ENCODE measurements at regions not wholly inside any gene's neighbourhood (a gene's known extent, or its start where the extent isn't known, plus 50 kb on each side); places are given as distances from the start of the nearest gene placed in this dataset.

DNA sequence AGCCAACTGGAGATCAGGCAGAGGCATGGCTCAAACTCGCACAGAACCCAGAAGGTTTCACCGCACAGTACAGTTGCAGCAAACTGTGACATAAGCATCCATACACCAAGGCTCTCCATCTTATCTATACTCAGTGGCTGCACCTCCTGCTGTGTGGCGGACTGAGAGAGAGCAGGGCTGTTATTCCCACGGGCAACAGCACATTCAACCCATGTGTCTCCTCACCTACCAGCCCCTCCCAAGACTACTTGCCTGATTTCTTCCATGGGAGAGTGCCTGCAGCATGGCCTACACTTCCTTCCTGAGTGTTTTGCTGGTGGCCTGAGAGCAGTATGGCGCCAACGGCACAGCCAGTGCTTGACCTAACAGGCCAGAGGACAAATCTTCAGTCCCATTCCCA lies 1606.6 kb downstream of the SLITRK1 start:
- Histone ChIP-seq H3K27me3 (ENCODE audit: insufficient read depth, poor library complexity, severe bottlenecking) (no peaks in the 10 kb centered on the region), H3K27ac (replicated peaks) (no peak overlapping the region), H3K4me3 (replicated peaks; ENCODE audit: insufficient read depth, low read length) (no peak overlapping the region)
- TF ChIP-seq GABPA (IDR thresholded peaks at IDR 0.05; ENCODE audit: low read depth) (no peak), SPI1 (IDR thresholded peaks at IDR 0.05; ENCODE audit: borderline replicate concordance, low read depth) (no peak), POLR2AphosphoS5 (IDR thresholded peaks at IDR 0.05; ENCODE audit: low read depth) (no peak)
- TF ChIP-seq, protein P1, sequence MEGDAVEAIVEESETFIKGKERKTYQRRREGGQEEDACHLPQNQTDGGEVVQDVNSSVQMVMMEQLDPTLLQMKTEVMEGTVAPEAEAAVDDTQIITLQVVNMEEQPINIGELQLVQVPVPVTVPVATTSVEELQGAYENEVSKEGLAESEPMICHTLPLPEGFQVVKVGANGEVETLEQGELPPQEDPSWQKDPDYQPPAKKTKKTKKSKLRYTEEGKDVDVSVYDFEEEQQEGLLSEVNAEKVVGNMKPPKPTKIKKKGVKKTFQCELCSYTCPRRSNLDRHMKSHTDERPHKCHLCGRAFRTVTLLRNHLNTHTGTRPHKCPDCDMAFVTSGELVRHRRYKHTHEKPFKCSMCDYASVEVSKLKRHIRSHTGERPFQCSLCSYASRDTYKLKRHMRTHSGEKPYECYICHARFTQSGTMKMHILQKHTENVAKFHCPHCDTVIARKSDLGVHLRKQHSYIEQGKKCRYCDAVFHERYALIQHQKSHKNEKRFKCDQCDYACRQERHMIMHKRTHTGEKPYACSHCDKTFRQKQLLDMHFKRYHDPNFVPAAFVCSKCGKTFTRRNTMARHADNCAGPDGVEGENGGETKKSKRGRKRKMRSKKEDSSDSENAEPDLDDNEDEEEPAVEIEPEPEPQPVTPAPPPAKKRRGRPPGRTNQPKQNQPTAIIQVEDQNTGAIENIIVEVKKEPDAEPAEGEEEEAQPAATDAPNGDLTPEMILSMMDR (IDR thresholded peaks at IDR 0.05; ENCODE audit: insufficient read depth, low read length): no peak
- TF ChIP-seq, protein P2, sequence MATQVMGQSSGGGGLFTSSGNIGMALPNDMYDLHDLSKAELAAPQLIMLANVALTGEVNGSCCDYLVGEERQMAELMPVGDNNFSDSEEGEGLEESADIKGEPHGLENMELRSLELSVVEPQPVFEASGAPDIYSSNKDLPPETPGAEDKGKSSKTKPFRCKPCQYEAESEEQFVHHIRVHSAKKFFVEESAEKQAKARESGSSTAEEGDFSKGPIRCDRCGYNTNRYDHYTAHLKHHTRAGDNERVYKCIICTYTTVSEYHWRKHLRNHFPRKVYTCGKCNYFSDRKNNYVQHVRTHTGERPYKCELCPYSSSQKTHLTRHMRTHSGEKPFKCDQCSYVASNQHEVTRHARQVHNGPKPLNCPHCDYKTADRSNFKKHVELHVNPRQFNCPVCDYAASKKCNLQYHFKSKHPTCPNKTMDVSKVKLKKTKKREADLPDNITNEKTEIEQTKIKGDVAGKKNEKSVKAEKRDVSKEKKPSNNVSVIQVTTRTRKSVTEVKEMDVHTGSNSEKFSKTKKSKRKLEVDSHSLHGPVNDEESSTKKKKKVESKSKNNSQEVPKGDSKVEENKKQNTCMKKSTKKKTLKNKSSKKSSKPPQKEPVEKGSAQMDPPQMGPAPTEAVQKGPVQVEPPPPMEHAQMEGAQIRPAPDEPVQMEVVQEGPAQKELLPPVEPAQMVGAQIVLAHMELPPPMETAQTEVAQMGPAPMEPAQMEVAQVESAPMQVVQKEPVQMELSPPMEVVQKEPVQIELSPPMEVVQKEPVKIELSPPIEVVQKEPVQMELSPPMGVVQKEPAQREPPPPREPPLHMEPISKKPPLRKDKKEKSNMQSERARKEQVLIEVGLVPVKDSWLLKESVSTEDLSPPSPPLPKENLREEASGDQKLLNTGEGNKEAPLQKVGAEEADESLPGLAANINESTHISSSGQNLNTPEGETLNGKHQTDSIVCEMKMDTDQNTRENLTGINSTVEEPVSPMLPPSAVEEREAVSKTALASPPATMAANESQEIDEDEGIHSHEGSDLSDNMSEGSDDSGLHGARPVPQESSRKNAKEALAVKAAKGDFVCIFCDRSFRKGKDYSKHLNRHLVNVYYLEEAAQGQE (IDR thresholded peaks at IDR 0.05; ENCODE audit: insufficient replicate concordance, low read depth): no peak
- no peak for DNase-seq (ENCODE audit: low read depth in 1 of 2, low spot score in 1 of 2)

DNA sequence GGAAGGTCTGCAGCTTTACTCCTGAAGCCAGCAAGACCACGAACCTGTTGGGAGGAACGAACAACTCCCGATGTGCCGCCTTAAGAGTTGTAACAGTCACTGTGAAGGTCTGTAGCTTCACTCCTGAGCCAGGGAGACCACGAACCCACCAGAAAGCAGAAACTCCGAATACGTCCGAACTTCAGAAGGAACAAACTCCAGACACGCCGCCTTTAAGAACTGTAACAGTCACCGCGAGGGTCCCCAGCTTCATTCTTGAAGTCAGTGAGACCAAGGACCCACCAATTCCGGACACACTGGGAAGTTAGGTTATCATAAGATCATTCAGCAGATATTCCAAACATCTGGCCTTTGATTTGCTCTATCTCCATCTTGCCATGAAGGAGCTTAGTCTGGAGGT lies 1623.0 kb downstream of the SLITRK1 start:
- DNase-seq (ENCODE audit: low read depth in 1 of 2, low spot score in 1 of 2): no peak
- Histone ChIP-seq H3K4me3 (replicated peaks; ENCODE audit: insufficient read depth, low read length) (no peak overlapping the region), H3K27me3 (ENCODE audit: insufficient read depth, poor library complexity, severe bottlenecking) (no peaks in the 10 kb centered on the region), H3K27ac (replicated peaks) (no peak overlapping the region)
- TF ChIP-seq, protein P1 (IDR thresholded peaks at IDR 0.05; ENCODE audit: insufficient read depth, low read length): no peak
- TF ChIP-seq SPI1 (IDR thresholded peaks at IDR 0.05; ENCODE audit: borderline replicate concordance, low read depth) (no peak), POLR2AphosphoS5 (IDR thresholded peaks at IDR 0.05; ENCODE audit: low read depth) (no peak), GABPA (IDR thresholded peaks at IDR 0.05; ENCODE audit: low read depth) (no peak)
- TF ChIP-seq, protein P2 (IDR thresholded peaks at IDR 0.05; ENCODE audit: insufficient replicate concordance, low read depth): no peak

DNA sequence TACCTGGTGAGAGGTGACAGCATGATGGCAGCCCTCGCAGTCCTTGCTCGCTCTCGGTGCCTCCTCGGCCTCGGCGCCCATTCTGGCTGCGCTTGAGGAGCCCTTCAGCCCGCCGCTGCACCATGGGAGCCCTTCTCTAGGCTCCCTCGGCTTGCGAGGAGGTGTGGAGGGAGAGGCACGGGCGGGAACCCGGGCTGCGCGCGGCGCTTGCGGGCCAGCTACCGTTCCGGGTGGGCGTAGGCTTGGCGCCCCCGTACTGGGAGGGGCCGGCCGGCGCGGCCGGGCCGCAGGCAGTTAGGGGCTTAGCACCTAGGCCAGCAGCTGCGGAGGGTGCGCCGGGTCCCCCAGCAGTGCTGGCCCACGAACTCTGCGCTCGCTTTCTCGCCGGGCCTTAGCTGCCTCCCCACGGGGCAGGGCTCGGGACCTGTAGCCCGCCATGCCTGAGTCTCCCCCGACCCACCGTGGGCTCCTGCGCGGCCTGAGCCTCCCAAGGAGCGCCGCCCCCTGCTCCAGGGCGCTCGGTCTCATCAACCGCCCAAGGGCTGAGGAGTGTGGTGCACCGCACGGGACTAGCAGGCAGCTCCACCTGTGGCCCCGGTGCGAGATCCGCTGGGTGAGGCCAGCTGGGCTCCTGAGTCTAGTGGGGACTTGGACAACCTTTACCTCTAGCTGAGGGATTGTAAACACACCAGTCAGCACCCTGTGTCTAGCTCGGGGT lies 1624.3 kb downstream of the SLITRK1 start:
- DNase-seq (ENCODE audit: low read depth in 1 of 2, low spot score in 1 of 2): no peak
- Histone ChIP-seq H3K27me3 (ENCODE audit: insufficient read depth, poor library complexity, severe bottlenecking) (no peaks in the 10 kb centered on the region), H3K27ac (replicated peaks) (no peak overlapping the region), H3K4me3 (replicated peaks; ENCODE audit: insufficient read depth, low read length) (no peak overlapping the region)
- TF ChIP-seq, protein P2 (IDR thresholded peaks at IDR 0.05; ENCODE audit: insufficient replicate concordance, low read depth): no peak
- TF ChIP-seq GABPA (IDR thresholded peaks at IDR 0.05; ENCODE audit: low read depth) (no peak), SPI1 (IDR thresholded peaks at IDR 0.05; ENCODE audit: borderline replicate concordance, low read depth) (no peak), POLR2AphosphoS5 (IDR thresholded peaks at IDR 0.05; ENCODE audit: low read depth) (no peak)
- TF ChIP-seq, protein P1 (IDR thresholded peaks at IDR 0.05; ENCODE audit: insufficient read depth, low read length): no peak

All from HL-60 (cell line).